Gastrocnemius medialis (tissue), 4 donors: ENCODE measurements at regions not wholly inside any gene's neighbourhood (a gene's known extent, or its start where the extent isn't known, plus 50 kb on each side); places are given as distances from the start of the nearest gene placed in this dataset.

Source experiments
- ATAC-seq, 2 donors: fragments of 150-250 bp; one replicate each; pipeline ENCODE4 v1.9.1; 2016
- DNase-seq, 2 donors: peaks; one replicate each; pipeline ENCODE4 v3.0.0-alpha.2; 2019
- H3K27ac ChIP-seq, 4 donors: fragments of 200-600 bp; sonication (generic); 1 replicate in 1 of 4; 2 replicates in 3 of 4; pipeline ENCODE4 v1.5.1; 2016 to 2018; ENCODE audit warnings: mild to moderate bottlenecking in 2 of 4, moderate library complexity in 1 of 4
- H3K27me3 ChIP-seq, 3 donors: fragments of 200-600 bp; sonication (generic) in 2 of 3; 1 replicate in 1 of 3; 2 replicates in 2 of 3; pipeline versions ENCODE4 v1.5.1 to v1.6.0; 2016 to 2019; ENCODE audit warnings: mild to moderate bottlenecking in 1 of 3, moderate library complexity in 1 of 3
- H3K36me3 ChIP-seq, 2 donors: fragments of 200-600 bp; sonication (generic) in 1 of 2; one replicate each; pipeline ENCODE4 v1.5.1; 2017 to 2018
- H3K4me1 ChIP-seq, 2 donors: fragments of 200-600 bp; sonication (generic) in 1 of 2; one replicate each; pipeline ENCODE4 v1.5.1; 2016 to 2017; ENCODE audit warnings: mild to moderate bottlenecking in 2 of 2
- H3K4me3 ChIP-seq, 4 donors: fragments of 200-600 bp; sonication (generic) in 3 of 4; 1 replicate in 1 of 4; 2 replicates in 3 of 4; pipeline ENCODE4 v1.5.1; 2016 to 2019; ENCODE audit warnings: mild to moderate bottlenecking in 2 of 4
- H3K9me3 ChIP-seq, 3 donors: fragments of 200-600 bp; sonication (generic) in 2 of 3; 1 replicate in 1 of 3; 2 replicates in 2 of 3; pipeline ENCODE4 v1.5.1; 2016 to 2019
- POLR2A ChIP-seq, 2 donors: fragments of 450-650 bp; IDR thresholded peaks; one replicate each; pipeline ENCODE4 v1.6.1; 2017; ENCODE audit warnings: antibody characterized with exemption in 2 of 2, mild to moderate bottlenecking in 2 of 2, moderate library complexity in 2 of 2
- in situ Hi-C, 4 donors: fragments of 200-750 bp; cut with MboI; loops; one replicate each; pipeline versions ENCODE4 v1.15.0 to v1.8.0; 2017; ENCODE audit warnings: low sequenced_read_pairs in 4 of 4
- intact Hi-C: fragments of 100-400 bp; cut with DNase I; formaldehyde crosslinking; loops from one replicate; pipeline ENCODE4 v1.15.1; 2023; ENCODE audit warnings: low total_unique reads
- TF ChIP-seq, protein P1 (sequence below), 5 experiments: fragments of 450-650 bp in 3 of 5; fragments of 200-600 bp in 2 of 5; sonication (generic) in 2 of 5; IDR thresholded peaks in 4 of 5; conservative IDR thresholded peaks in 1 of 5; 1 replicate in 4 of 5; 2 replicates in 1 of 5; pipeline ENCODE4 v1.5.1; 2016 to 2019; ENCODE audit warnings: antibody characterized with exemption in 5 of 5, mild to moderate bottlenecking in 3 of 5, moderate library complexity in 3 of 5

DNA sequence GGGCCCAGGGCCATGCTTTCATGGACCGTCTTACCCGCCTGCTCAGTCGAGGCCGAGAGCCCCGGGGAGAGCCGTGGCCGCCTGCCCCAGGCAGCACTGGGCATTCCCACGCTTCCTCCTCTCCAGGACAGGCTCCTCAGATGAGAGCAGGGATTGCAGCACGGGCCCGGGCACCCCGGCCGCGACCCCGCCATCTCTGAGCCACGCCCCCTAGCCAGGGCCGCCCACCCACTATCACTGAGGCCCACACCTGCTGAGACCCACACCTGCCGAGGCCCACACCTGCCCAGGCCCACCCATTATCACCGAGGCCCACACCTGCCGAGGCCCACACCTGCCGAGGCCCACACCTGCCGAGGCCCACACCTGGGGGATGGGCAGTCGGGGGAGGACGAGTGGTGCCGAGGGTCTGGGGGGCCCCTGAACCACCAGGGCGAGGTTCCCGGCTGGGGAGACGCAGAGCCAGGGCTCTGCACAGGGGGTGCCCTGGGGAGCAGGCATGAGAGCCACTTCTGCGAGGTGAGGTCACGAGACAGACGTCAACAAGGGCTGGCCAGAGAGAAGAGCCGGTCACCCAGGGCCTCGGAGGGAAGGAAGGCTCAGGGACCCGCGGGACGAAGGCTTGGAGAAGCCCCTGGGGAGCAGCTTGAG lies 235.6 kb downstream of the ERMARD start:
- Histone ChIP-seq H3K4me1 (no peaks in the 10 kb centered on the region), H3K27ac (no peak overlapping the region), H3K9me3 (no peaks in the 10 kb centered on the region), H3K36me3 (no peaks in the 10 kb centered on the region), H3K4me3 (no peak overlapping the region), H3K27me3 (no peaks in the 10 kb centered on the region)
- ATAC-seq (no peak), DNase-seq (no peak)
- TF ChIP-seq, protein P1, sequence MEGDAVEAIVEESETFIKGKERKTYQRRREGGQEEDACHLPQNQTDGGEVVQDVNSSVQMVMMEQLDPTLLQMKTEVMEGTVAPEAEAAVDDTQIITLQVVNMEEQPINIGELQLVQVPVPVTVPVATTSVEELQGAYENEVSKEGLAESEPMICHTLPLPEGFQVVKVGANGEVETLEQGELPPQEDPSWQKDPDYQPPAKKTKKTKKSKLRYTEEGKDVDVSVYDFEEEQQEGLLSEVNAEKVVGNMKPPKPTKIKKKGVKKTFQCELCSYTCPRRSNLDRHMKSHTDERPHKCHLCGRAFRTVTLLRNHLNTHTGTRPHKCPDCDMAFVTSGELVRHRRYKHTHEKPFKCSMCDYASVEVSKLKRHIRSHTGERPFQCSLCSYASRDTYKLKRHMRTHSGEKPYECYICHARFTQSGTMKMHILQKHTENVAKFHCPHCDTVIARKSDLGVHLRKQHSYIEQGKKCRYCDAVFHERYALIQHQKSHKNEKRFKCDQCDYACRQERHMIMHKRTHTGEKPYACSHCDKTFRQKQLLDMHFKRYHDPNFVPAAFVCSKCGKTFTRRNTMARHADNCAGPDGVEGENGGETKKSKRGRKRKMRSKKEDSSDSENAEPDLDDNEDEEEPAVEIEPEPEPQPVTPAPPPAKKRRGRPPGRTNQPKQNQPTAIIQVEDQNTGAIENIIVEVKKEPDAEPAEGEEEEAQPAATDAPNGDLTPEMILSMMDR (IDR thresholded peaks at IDR 0.05 in 4 of 5, conservative IDR thresholded peaks at IDR 0.05 in 1 of 5), result no peak
- TF ChIP-seq POLR2A (IDR thresholded peaks at IDR 0.05), result no peak
- intact Hi-C loops (no loop called here), in situ Hi-C loops (no loop called here)

DNA sequence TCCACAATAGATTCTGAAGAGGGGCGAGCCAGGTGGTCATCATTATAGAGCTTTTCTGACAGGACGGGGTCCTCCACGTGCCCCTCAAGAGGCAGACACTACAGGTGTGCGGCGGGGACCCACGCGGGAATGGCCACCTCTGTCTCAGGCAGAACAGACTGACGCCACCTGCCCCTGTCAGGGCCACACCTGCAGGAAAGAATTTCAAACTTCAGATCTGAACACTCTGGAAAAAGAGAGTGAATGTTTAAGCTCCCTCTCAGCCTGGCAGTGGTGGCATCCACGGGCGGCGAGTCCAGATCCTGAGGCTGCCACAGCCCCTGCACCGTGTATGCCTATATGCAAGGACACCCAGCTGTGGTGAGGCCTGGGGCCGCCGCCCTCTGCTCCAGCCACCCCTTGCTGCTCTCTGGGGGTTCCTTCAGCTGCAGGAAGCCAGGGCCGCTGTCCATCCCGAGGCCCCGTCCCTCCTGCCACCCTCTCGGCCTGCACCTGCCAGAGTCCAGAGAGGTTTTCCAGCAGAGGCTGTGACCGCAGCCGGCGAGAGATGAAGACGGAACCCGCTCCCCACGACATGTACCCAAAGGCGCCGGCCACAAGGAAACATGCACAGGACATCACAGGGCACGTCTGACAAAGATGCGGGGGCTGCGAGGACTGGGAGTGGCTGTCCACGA lies 234.9 kb downstream of the ERMARD start:
- H3K36me3 ChIP-seq, result no peaks in the 10 kb centered on the region

DNA sequence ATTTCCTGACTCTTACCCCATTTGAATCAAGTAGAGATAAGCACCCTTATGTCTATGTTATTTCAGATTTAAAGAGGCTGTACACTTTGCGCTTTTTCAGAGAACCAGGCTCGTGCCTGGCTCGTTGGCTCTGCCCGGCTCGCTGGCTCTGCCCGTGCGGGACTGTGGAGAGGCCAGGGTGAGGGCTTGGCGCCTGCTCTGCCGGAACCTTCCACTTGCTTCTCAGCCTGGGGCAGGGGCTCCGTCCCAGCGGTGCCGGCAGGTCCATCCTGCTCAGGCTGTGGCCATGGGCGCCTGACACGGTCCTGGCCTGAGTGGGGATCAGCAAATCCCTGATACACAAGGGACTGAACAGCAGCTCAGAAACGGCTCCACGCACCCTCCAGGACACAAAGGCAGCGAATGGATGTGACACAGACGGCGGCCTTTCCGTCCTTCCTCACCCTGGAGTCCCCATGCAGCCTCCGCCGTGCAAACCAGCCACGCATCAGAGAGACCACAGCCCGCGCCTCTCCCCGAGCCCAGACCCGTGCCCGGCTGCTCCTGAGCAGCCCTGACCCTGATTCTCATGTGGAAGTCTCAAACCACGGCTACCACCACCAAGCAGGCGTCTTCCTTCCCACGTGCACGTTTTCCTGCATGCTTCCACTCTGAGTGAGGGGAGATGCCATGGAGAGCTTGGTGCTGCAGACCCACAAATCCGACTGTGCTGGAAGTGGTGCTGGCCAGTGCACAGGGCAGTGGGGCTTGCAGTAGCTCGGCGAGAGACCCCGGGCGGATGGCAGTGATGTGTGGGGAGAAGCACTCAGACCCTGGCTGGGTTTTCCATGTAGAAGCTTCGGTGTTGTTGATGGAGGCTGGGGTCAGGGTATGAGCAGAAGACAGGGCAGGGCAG lies 233.9 kb downstream of the ERMARD start:
- H3K27ac ChIP-seq, result no peak overlapping the region
- in situ Hi-C loops (no loop called here), intact Hi-C loops (no loop called here)
- no peaks in the 10 kb centered on the region for H3K9me3 ChIP-seq
- H3K27me3 ChIP-seq, result no peaks in the 10 kb centered on the region
- H3K4me3 ChIP-seq, result no peak overlapping the region
- H3K36me3 ChIP-seq, result no peaks in the 10 kb centered on the region
- H3K4me1 ChIP-seq, result no peaks in the 10 kb centered on the region
- TF ChIP-seq, protein P1 (IDR thresholded peaks at IDR 0.05 in 4 of 5, conservative IDR thresholded peaks at IDR 0.05 in 1 of 5), result no peak
- no peak for TF ChIP-seq POLR2A (IDR thresholded peaks at IDR 0.05)
- ATAC-seq (no peak), DNase-seq (no peak)

More for the DNA sequence above, 234.9 kb downstream of the ERMARD start:
- no peak overlapping the region for H3K27ac ChIP-seq
- no peak overlapping the region for H3K4me3 ChIP-seq
- DNase-seq (no peak), ATAC-seq (no peak)
- intact Hi-C loops, result no loop called here
- H3K9me3 ChIP-seq, result no peaks in the 10 kb centered on the region
- no peaks in the 10 kb centered on the region for H3K4me1 ChIP-seq
- no peak for TF ChIP-seq POLR2A (IDR thresholded peaks at IDR 0.05)
- TF ChIP-seq, protein P1 (IDR thresholded peaks at IDR 0.05 in 4 of 5, conservative IDR thresholded peaks at IDR 0.05 in 1 of 5), result no peak
- in situ Hi-C loops, result no loop called here
- no peaks in the 10 kb centered on the region for H3K27me3 ChIP-seq

DNA sequence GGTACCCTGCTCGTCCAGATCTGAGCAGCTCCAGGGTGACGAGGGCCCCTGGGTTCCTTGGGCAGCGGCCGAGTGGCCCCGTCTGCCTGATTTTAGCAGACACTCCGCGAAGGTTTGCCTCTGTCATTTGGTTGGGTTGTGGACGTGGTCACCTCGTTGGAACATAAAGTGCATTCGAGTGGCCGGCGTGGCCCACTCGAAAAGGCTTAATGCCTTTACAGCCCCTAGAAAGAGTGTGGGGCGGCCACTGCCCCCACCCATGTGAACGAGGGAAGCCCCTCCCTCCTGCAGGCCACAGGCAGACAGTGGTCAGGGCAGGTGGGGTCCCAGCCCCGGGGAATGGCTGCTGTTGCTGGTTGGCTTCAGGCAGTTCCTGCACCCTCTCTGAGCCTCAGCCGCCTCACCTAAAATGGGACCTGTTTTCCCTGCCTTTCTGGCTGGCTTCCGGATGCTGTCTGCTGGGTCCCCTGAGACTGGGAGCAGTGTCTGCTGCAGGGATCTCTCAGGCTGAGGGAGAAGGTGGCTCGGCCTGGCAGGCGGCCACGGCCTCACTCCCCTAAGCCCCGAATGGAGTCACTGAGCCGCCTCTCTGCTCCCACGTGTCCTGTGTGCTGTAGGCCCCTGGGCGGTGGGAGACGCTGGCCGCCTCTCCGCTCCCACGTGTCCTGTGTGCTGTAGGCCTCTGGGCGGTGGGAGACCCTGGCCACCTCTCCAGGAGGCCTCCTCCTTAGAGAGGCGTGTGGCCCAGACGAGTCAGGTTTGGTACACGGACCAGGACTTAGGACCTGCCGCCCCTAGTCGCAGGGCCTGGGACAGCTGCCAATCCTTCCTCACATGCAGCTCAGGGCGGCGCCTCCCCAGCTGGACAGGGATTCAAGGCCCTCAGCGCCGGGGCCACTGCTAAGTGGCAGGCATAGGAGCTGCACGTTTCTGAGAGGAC lies 233.0 kb downstream of the ERMARD start:
- no peak overlapping the region for H3K27ac ChIP-seq
- no peaks in the 10 kb centered on the region for H3K27me3 ChIP-seq
- no peaks in the 10 kb centered on the region for H3K36me3 ChIP-seq
- ATAC-seq (no peak), DNase-seq (no peak)
- in situ Hi-C loops, result no loop called here
- intact Hi-C loops, result no loop called here
- H3K9me3 ChIP-seq, result no peaks in the 10 kb centered on the region
- no peak for TF ChIP-seq POLR2A (IDR thresholded peaks at IDR 0.05)
- TF ChIP-seq, protein P1 (IDR thresholded peaks at IDR 0.05 in 4 of 5, conservative IDR thresholded peaks at IDR 0.05 in 1 of 5), result no peak
- H3K4me3 ChIP-seq, result no peak overlapping the region
- H3K4me1 ChIP-seq, result no peaks in the 10 kb centered on the region
